ENCODE measurements at regions not wholly inside any gene's neighbourhood (a gene's known extent, or its start where the extent isn't known, plus 50 kb on each side); places are given as distances from the start of the nearest gene placed in this dataset.
"Not testable (repeated sequence)": the region's sequence is repeated elsewhere in the genome, so short reads cannot be mapped to it uniquely, and the experiment has no call there.

DNA sequence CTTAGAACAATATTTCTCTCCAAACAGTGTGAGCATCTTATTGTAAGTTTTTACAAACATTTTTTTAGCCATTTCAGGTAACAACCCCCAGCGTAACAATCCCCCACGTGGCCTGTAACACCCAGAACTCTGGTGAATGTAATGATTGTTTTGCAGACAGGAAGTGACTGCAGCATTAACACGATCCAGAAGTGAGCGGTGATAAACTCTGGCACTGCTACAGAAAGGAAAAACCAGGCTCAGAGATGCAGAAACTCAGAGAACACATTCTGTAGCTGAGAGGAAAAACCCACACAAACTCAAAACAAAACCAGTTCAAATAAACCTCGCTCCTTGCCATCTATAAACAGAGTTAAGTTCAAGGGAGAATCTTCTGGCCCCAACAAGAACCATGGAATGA is 285.7 kb downstream of the FGFR2 start:
- H3K9me3 Mint-ChIP-seq = peaks cover 0 to 4% (median 2%) of the 10 kb centered on the region in 6 donors
- H3K36me3 Mint-ChIP-seq = no peaks in the 10 kb centered on the region
- H3K4me1 Mint-ChIP-seq = no peaks in the 10 kb centered on the region
- no peak overlapping the region for H3K27ac Mint-ChIP-seq
- H3K27me3 Mint-ChIP-seq (ENCODE audit: low read depth in 3 of 3) = peaks cover 0 to 12% (median 2%) of the 10 kb centered on the region in 3 donors
- H3K4me3 Mint-ChIP-seq = no peak overlapping the region
- no peak for DNase-seq

GRCh38 chr10:121313119-121313875 is 284.9 kb downstream of the FGFR2 start:
- Mint-ChIP-seq H3K4me3 (no peak overlapping the region), H3K27ac (no peak overlapping the region), H3K4me1 (no peaks in the 10 kb centered on the region), H3K9me3 (peaks cover 0 to 4% (median 2%) of the 10 kb centered on the region in 6 donors), H3K36me3 (no peaks in the 10 kb centered on the region), H3K27me3 (ENCODE audit: low read depth in 3 of 3) (peaks cover 0 to 12% (median 2%) of the 10 kb centered on the region in 3 donors)
- DNase-seq = no peak

- H3K9me3 Mint-ChIP-seq = peaks cover 0 to 12% (median 2%) of the 10 kb centered on the region in 6 donors
- H3K27ac Mint-ChIP-seq = no peak overlapping the region
- DNase-seq = no peak
- peaks cover 0 to 8% (median 3%) of the 10 kb centered on the region in 3 donors for H3K27me3 Mint-ChIP-seq (ENCODE audit: low read depth in 3 of 3)
- H3K4me1 Mint-ChIP-seq = no peaks in the 10 kb centered on the region
- no peak overlapping the region for H3K4me3 Mint-ChIP-seq
- H3K36me3 Mint-ChIP-seq = no peaks in the 10 kb centered on the region
Measured at GRCh38 chr10:121316432-121316831, 281.8 kb downstream of the FGFR2 start.

DNA sequence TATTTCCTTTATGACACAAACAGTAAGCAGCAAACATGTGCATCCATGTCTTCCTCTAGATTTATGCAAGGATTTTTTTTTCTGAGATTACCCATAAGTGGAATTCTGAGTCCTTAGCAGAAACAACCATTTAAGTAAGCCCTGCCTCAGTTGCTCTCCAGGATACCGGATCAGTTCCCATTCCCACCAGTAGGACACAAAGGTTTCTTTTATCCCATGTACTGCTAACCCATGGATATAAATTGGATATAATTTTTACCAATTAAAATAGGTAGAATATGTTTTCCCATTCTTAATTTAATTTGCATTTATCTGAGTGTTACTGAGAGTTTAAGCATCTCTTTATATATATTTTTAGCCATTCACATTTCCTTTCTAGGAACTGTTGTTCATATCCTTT is 280.9 kb downstream of the FGFR2 start:
- H3K27me3 Mint-ChIP-seq (ENCODE audit: low read depth in 3 of 3) = peaks cover 0 to 8% (median 5%) of the 10 kb centered on the region in 3 donors
- DNase-seq = no peak
- H3K36me3 Mint-ChIP-seq = no peaks in the 10 kb centered on the region
- no peaks in the 10 kb centered on the region for H3K4me1 Mint-ChIP-seq
- no peak overlapping the region for H3K4me3 Mint-ChIP-seq
- H3K9me3 Mint-ChIP-seq = peaks cover 0 to 9% (median under 1%) of the 10 kb centered on the region in 6 donors
- no peak overlapping the region for H3K27ac Mint-ChIP-seq

- H3K36me3 Mint-ChIP-seq = no peaks in the 10 kb centered on the region
- H3K27ac Mint-ChIP-seq = no peak overlapping the region
- H3K4me3 Mint-ChIP-seq = no peak overlapping the region
- peaks cover 0 to 3% (median 2%) of the 10 kb centered on the region in 3 donors for H3K27me3 Mint-ChIP-seq (ENCODE audit: low read depth in 3 of 3)
- H3K4me1 Mint-ChIP-seq = no peaks in the 10 kb centered on the region
- H3K9me3 Mint-ChIP-seq = peaks cover 0 to 9% (median 0%) of the 10 kb centered on the region in 6 donors
- no peak for DNase-seq
Measured at GRCh38 chr10:121322046-121322445, 276.2 kb downstream of the FGFR2 start.

DNA sequence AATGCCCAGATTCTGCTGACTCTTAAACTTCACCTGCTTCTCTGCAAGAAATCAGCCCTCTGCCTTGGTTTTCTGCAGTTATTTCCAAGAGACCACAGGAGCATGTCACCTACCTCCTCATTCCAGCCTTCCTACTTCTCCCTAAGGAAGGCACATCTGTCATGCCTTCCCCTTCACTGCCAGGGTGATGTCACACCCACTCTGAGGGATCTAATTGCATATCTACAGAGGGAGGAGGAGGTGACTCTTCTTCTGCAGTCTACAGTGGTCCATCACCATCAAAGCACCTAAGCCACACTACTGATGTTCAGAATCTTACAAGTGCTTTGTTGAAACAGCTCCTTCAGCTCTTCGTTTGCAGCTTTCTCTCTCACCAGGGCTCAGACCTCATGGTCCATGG is 275.5 kb downstream of the FGFR2 start:
- Mint-ChIP-seq H3K27ac (no peak overlapping the region), H3K4me1 (no peaks in the 10 kb centered on the region), H3K9me3 (peaks cover 0 to 9% (median 0%) of the 10 kb centered on the region in 6 donors), H3K4me3 (no peak overlapping the region), H3K36me3 (no peaks in the 10 kb centered on the region), H3K27me3 (ENCODE audit: low read depth in 3 of 3) (peaks cover 0 to 3% (median 2%) of the 10 kb centered on the region in 3 donors)
- no peak for DNase-seq

DNA sequence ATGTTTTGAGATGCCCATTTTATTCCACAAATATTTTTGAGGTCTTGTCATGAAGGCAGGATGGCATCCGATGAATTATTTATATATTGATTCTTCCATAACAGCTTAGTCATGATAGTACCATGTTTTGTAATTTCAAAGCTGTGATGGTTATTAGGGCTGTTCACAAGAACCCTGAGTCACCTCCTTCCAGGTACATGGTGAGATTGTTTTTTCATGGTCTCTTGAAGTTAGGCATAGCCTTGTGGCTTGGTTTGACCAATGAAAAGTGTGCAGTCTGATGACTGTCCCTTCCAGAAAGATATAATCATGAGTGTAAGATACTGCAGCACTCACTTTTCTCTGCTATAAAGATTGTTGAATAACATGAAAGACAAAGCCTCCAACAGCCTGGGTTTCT is 274.8 kb downstream of the FGFR2 start:
- H3K4me1 Mint-ChIP-seq = no peaks in the 10 kb centered on the region

DNA sequence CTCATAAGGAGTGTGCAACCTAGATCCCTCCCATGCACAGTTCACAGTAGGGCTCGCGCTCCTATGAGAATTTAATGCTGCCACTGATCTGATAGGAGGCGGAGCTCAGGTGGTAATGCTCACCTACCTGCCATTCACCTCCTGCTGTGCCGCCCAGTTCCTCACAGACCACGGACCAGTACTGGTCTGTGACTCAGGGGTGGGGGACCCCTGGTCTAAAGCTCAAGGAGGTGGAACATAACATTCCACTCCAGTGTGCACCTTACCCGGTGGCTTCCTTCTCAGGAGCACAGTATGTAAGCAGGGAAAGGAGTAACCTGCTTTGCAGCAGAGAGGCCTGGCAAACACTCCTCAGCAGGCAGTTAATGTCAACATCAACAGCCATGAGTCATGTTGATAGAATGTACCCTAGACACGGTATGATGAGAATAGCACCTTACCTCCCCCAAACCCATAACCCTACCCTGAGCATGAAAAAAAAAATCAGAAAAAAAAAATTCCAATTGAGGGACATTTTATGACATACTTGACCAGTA is 273.5 kb downstream of the FGFR2 start:
- Mint-ChIP-seq H3K27me3 (ENCODE audit: low read depth in 3 of 3) (peaks cover 0 to 4% (median 3%) of the 10 kb centered on the region in 3 donors), H3K4me3 (no peak overlapping the region), H3K9me3 (peaks cover 0 to 3% (median 0%) of the 10 kb centered on the region in 6 donors), H3K36me3 (no peaks in the 10 kb centered on the region), H3K27ac (no peak overlapping the region), H3K4me1 (no peaks in the 10 kb centered on the region)
- no peak for DNase-seq

More for the DNA sequence above, 274.8 kb downstream of the FGFR2 start:
- peaks cover 0 to 4% (median 3%) of the 10 kb centered on the region in 3 donors for H3K27me3 Mint-ChIP-seq (ENCODE audit: low read depth in 3 of 3)
- DNase-seq = no peak
- H3K27ac Mint-ChIP-seq = no peak overlapping the region
- no peak overlapping the region for H3K4me3 Mint-ChIP-seq
- H3K9me3 Mint-ChIP-seq = peaks cover 0 to 7% (median 0%) of the 10 kb centered on the region in 6 donors
- no peaks in the 10 kb centered on the region for H3K36me3 Mint-ChIP-seq

- H3K4me3 Mint-ChIP-seq = no peak overlapping the region
- H3K9me3 Mint-ChIP-seq = no peaks in the 10 kb centered on the region
- H3K27ac Mint-ChIP-seq = no peak overlapping the region
- H3K27me3 Mint-ChIP-seq (ENCODE audit: low read depth in 3 of 3) = peaks cover 0 to 4% (median 2%) of the 10 kb centered on the region in 3 donors
- no peaks in the 10 kb centered on the region for H3K36me3 Mint-ChIP-seq
- no peaks in the 10 kb centered on the region for H3K4me1 Mint-ChIP-seq
- DNase-seq = no peak
Measured at GRCh38 chr10:121325490-121326231, 272.6 kb downstream of the FGFR2 start.

DNA sequence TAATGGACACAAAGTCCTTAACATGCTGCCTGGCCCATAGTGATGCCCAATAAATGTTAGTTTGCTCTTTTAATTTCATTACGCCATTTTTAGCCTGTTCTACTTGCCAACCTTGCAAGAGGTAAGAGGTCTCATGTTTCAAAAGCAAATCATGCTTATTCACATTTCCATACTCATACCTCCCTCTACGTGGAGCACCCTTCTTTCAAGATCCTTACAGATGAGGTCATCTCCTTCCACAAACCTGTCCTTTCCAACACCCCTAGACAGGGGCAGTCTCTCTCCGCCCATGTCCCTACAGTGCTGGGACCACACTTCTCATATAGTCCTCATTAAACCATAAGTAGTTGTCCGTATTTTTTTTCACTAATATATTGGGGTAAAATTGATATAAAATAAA is 271.3 kb downstream of the FGFR2 start:
- Mint-ChIP-seq H3K36me3 (no peaks in the 10 kb centered on the region), H3K27ac (no peak overlapping the region), H3K4me3 (no peak overlapping the region), H3K4me1 (no peaks in the 10 kb centered on the region), H3K9me3 (no peaks in the 10 kb centered on the region), H3K27me3 (ENCODE audit: low read depth in 3 of 3) (peaks cover 0 to 2% (median 2%) of the 10 kb centered on the region in 3 donors)
- no peak for DNase-seq

- H3K4me1 Mint-ChIP-seq = no peaks in the 10 kb centered on the region
- H3K4me3 Mint-ChIP-seq = no peak overlapping the region
- no peak overlapping the region for H3K27ac Mint-ChIP-seq
- no peak for DNase-seq
- no peaks in the 10 kb centered on the region for H3K36me3 Mint-ChIP-seq
- no peaks in the 10 kb centered on the region for H3K9me3 Mint-ChIP-seq
- H3K27me3 Mint-ChIP-seq (ENCODE audit: low read depth in 3 of 3) = peaks cover 0 to 2% (median 2%) of the 10 kb centered on the region in 3 donors
Measured at GRCh38 chr10:121327727-121328126, 270.5 kb downstream of the FGFR2 start.

DNA sequence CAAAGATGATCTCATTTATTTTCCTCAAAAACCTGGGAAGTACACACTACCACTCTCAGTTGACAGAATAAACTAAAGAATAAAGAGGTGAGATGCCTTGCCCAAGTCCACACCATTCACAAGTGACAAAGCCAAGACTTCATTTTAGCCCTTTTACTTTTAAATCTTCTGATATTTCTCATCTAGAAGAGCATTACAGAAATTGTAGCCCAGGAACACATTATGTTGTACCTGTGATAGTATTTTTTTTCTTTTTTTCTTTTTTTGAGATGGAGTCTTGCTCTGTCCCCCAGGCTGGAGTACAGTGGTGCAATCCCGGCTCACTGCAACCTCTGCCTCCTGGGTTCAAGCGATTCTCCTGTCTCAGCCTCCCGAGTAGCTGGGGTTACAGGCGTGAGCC is 268.6 kb downstream of the FGFR2 start:
- not testable (repeated sequence) for DNase-seq; H3K4me3 Mint-ChIP-seq; H3K36me3 Mint-ChIP-seq; H3K4me1 Mint-ChIP-seq; H3K27me3 Mint-ChIP-seq (ENCODE audit: low read depth in 3 of 3); H3K27ac Mint-ChIP-seq; H3K9me3 Mint-ChIP-seq

- H3K27ac Mint-ChIP-seq = no peak overlapping the region
- H3K27me3 Mint-ChIP-seq (ENCODE audit: low read depth in 3 of 3) = peaks cover 0 to 2% (median 2%) of the 10 kb centered on the region in 3 donors
Measured at GRCh38 chr10:121330563-121330962, 267.7 kb downstream of the FGFR2 start.

DNA sequence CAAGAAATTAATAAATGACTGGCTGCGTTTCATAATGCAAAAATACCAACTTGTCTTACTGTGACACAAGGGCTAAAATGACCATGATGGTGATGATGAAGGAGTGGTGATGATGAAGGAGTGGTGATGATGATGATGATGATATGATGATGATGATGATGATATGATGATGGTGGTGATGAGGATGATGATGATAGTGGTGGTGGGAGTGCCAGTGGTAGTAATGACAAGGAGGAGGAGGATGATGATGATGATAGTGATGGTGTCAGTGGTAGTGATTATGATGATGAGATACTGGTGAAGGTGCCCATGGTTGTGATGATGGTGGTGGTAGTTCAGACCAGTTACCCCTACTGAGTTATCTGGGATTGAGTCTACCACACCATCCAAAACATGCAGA is 265.9 kb downstream of the FGFR2 start:
- no peaks in the 10 kb centered on the region for H3K4me1 Mint-ChIP-seq
- no peak for DNase-seq
- H3K9me3 Mint-ChIP-seq = peaks cover 0 to 2% (median 0%) of the 10 kb centered on the region in 6 donors
- no peak overlapping the region for H3K27ac Mint-ChIP-seq
- H3K4me3 Mint-ChIP-seq = no peak overlapping the region
- no peaks in the 10 kb centered on the region for H3K36me3 Mint-ChIP-seq
- H3K27me3 Mint-ChIP-seq (ENCODE audit: low read depth in 3 of 3) = peaks cover 0 to 2% (median 2%) of the 10 kb centered on the region in 3 donors

More at GRCh38 chr10:121330563-121330962, 267.7 kb downstream of the FGFR2 start:
- no peak for DNase-seq
- H3K9me3 Mint-ChIP-seq = no peaks in the 10 kb centered on the region
- H3K4me1 Mint-ChIP-seq = no peaks in the 10 kb centered on the region
- H3K36me3 Mint-ChIP-seq = no peaks in the 10 kb centered on the region
- no peak overlapping the region for H3K4me3 Mint-ChIP-seq

Data from immature natural killer cell (primary cell).